ENCODE measurements at regions not wholly inside any gene's neighbourhood (a gene's known extent, or its start where the extent isn't known, plus 50 kb on each side); places are given as distances from the start of the nearest gene placed in this dataset.

DNA sequence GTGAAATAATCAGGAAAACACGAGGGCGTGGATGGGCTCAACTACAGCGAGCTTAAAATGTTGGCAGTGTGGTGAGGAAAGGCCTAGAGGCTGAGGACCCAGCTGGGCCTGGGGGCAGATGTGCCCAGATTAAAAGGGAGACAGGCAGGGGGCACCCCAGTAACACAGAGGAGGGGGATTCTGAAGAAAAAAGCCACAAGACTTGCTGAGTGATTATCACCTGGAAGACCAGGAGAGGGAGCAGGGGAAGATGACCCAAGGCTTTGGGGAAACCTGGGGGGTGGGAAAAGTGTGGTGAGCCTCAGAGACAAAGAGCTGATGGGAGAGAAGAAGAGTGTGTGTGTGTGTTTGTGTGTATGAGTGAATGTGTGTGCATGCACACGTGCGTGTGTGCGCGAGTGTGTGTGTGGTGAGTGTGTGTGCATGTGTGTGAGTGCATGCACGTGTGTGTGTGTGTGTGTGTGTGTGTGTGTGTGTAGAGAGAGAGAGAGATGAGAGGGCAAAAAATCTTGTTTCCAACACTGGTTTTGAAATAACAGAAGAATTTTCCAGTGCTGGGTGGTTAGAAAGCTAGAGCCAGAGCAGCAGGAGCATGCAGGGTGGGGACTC is 500.5 kb downstream of the BUD13 start:
- H3K27me3 Mint-ChIP-seq (ENCODE audit: unreplicated experiment), result peaks cover 4% of the 10 kb centered on the region
- no peak overlapping the region for H3K4me3 Mint-ChIP-seq (ENCODE audit: unreplicated experiment)
- H3K4me1 Mint-ChIP-seq (ENCODE audit: unreplicated experiment), result no peaks in the 10 kb centered on the region
- no peak overlapping the region for H3K27ac Mint-ChIP-seq (ENCODE audit: unreplicated experiment)
- H3K9me3 Mint-ChIP-seq (ENCODE audit: unreplicated experiment), result no peaks in the 10 kb centered on the region
- no peak for DNase-seq (ENCODE audit: low spot score)
- TF ChIP-seq, protein P1, sequence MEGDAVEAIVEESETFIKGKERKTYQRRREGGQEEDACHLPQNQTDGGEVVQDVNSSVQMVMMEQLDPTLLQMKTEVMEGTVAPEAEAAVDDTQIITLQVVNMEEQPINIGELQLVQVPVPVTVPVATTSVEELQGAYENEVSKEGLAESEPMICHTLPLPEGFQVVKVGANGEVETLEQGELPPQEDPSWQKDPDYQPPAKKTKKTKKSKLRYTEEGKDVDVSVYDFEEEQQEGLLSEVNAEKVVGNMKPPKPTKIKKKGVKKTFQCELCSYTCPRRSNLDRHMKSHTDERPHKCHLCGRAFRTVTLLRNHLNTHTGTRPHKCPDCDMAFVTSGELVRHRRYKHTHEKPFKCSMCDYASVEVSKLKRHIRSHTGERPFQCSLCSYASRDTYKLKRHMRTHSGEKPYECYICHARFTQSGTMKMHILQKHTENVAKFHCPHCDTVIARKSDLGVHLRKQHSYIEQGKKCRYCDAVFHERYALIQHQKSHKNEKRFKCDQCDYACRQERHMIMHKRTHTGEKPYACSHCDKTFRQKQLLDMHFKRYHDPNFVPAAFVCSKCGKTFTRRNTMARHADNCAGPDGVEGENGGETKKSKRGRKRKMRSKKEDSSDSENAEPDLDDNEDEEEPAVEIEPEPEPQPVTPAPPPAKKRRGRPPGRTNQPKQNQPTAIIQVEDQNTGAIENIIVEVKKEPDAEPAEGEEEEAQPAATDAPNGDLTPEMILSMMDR (IDR thresholded peaks at IDR 0.05; ENCODE audit: unreplicated experiment), result no peak
- H3K36me3 Mint-ChIP-seq (ENCODE audit: low read depth, unreplicated experiment), result no peaks in the 10 kb centered on the region

DNA sequence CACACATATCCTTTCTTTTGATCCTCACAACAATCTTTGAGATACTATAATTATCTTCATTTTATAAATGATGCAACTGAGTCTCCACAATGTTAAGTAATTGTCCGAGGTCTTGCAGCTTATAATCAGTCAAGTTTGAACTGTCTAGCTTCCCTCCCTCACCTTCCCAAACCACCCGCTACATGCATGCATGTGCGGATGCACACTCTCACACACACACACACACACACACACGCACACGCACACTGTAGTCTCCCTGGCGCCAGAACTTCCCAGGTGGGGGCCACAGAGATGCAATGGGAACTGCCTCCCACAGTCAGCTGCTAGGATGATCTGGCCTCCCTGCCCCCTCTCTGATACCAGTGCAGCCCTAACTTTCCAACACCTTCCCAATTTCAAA is 501.3 kb downstream of the BUD13 start:
- TF ChIP-seq, protein P1 (IDR thresholded peaks at IDR 0.05; ENCODE audit: unreplicated experiment), result no peak
- Mint-ChIP-seq H3K9me3 (ENCODE audit: unreplicated experiment) (no peaks in the 10 kb centered on the region), H3K4me3 (ENCODE audit: unreplicated experiment) (no peak overlapping the region), H3K36me3 (ENCODE audit: low read depth, unreplicated experiment) (no peaks in the 10 kb centered on the region), H3K27me3 (ENCODE audit: unreplicated experiment) (peaks cover 3% of the 10 kb centered on the region), H3K27ac (ENCODE audit: unreplicated experiment) (no peak overlapping the region), H3K4me1 (ENCODE audit: unreplicated experiment) (no peaks in the 10 kb centered on the region)
- no peak for DNase-seq (ENCODE audit: low spot score)

DNA sequence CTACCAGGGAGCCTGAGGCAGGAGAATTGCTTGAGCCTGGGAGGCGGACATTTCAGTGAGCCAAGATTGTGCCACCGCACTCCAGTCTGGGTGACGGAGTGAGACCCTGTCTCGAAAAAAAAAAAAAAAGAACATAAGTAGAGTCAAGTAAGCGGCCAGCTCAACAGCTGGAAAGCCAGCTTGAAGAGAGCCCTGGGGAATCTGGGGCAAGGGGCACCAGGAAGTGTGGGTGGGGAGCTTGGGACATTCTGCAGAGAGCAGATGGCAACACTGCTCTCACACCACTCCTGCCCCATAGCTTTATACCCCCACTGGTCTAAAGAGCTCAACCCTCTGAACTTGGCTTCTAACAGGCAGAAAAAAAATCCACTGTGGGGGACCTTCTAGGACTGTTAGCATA is 505.6 kb downstream of the BUD13 start:
- no peak for DNase-seq (ENCODE audit: low spot score)
- H3K4me3 Mint-ChIP-seq (ENCODE audit: unreplicated experiment), result no peak overlapping the region
- H3K27me3 Mint-ChIP-seq (ENCODE audit: unreplicated experiment), result peaks cover 5% of the 10 kb centered on the region
- peaks cover 5% of the 10 kb centered on the region for H3K36me3 Mint-ChIP-seq (ENCODE audit: low read depth, unreplicated experiment)
- H3K27ac Mint-ChIP-seq (ENCODE audit: unreplicated experiment), result no peak overlapping the region
- H3K4me1 Mint-ChIP-seq (ENCODE audit: unreplicated experiment), result no peaks in the 10 kb centered on the region
- no peaks in the 10 kb centered on the region for H3K9me3 Mint-ChIP-seq (ENCODE audit: unreplicated experiment)
- TF ChIP-seq, protein P1 (IDR thresholded peaks at IDR 0.05; ENCODE audit: unreplicated experiment), result no peak

DNA sequence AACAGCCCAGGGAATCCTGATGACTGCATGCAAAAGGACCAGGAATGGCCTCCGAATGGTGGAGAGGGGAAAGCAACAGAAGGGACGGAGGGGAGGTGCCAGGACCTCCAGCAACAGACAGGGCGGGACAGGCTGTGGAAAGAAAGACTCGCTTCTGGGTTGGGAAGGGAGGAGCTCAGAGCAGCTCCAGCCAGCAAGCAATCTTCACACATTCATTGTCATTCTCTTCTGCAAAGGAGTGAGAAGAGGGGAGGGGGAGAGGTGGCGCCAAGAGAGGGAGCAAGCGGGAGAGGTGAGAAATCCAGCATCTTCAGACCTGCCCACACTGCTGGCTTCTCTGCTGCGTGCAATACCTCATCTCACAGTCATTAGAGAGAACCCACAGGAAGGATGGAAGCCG is 509.0 kb downstream of the BUD13 start:
- TF ChIP-seq, protein P1 (IDR thresholded peaks at IDR 0.05; ENCODE audit: unreplicated experiment), result no peak
- H3K27me3 Mint-ChIP-seq (ENCODE audit: unreplicated experiment), result peaks cover 5% of the 10 kb centered on the region
- no peak for DNase-seq (ENCODE audit: low spot score)
- no peaks in the 10 kb centered on the region for H3K4me1 Mint-ChIP-seq (ENCODE audit: unreplicated experiment)
- H3K4me3 Mint-ChIP-seq (ENCODE audit: unreplicated experiment), result no peak overlapping the region
- H3K9me3 Mint-ChIP-seq (ENCODE audit: unreplicated experiment), result no peaks in the 10 kb centered on the region
- no peak overlapping the region for H3K27ac Mint-ChIP-seq (ENCODE audit: unreplicated experiment)
- H3K36me3 Mint-ChIP-seq (ENCODE audit: low read depth, unreplicated experiment), result peaks cover 5% of the 10 kb centered on the region

DNA sequence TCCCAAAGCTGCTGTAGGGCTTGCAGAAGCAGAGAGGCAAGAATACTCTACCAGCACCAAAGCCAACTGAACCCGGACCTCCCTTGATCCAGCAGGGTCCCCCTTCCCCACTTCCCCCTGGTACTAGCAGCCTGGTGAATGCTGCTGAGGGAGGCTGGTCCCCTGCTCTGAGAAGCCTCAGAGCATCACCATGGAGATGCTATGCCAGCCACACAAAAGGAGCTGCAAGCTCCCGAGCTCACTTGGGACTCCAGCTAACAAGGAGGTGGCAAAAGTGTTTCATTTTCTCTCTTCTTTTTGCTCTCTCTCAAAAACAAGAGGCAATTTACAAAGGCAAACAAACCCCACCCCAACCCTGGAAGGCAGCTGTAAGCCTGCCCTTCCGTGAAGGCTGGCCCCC is 509.8 kb downstream of the BUD13 start:
- Mint-ChIP-seq H3K27ac (ENCODE audit: unreplicated experiment) (no peak overlapping the region), H3K27me3 (ENCODE audit: unreplicated experiment) (peaks cover 5% of the 10 kb centered on the region), H3K36me3 (ENCODE audit: low read depth, unreplicated experiment) (peaks cover 5% of the 10 kb centered on the region)

More for the DNA sequence above, 509.8 kb downstream of the BUD13 start:
- no peaks in the 10 kb centered on the region for H3K9me3 Mint-ChIP-seq (ENCODE audit: unreplicated experiment)
- TF ChIP-seq, protein P1 (IDR thresholded peaks at IDR 0.05; ENCODE audit: unreplicated experiment), result no peak
- H3K4me1 Mint-ChIP-seq (ENCODE audit: unreplicated experiment), result no peaks in the 10 kb centered on the region
- no peak for DNase-seq (ENCODE audit: low spot score)
- no peak overlapping the region for H3K4me3 Mint-ChIP-seq (ENCODE audit: unreplicated experiment)

All from endothelial cell (in vitro differentiated cells).